ENCODE measurements at regions not wholly inside any gene's neighbourhood (a gene's known extent, or its start where the extent isn't known, plus 50 kb on each side); places are given as distances from the start of the nearest gene placed in this dataset.

DNA sequence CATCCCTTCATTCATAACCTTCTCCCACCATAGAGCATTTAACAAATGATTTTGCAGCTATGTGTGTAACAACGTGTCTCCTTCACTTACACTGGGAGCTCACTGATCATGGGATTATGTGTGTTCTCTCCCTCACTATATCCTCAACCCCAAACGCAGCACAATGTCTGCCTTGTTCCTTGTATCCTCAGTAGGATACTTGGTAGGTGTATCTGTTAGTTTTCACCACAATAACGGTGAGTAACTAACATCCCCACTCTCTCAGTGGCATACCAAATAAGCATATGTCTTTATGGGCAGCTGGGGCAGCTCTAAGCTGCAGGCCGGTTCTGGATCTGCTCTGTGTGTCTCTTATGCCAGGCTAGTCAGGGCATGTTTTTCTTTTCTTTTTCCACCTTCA, 166.7 kb upstream of the PWP1 start:
- no peak for DNase-seq (ENCODE audit: low read depth in 1 of 2, low spot score in 2 of 2)
- 94% methylated on average over 4 of the region's 4 CpGs; no CpG with 5 or more reads in 1 of the 2 experiments for WGBS, 2 experiments (ENCODE audit: extremely low coverage in 1 of 2, insufficient coverage in 1 of 2, insufficient read length in 1 of 2, insufficient replicate concordance in 2 of 2, low coverage in 1 of 2, low lambda C conversion rate in 2 of 2, missing lambda C conversion rate in 1 of 2)
- CTCF ChIA-PET (ENCODE audit: partially characterized antibody) = interaction anchor here (0.7 to 2.0 kb wide), 6 partner anchors 8 to 388 kb away, joined by 3 to 7 read pairs (median 5); no protein-coding TSS in a partner anchor
- TF ChIP-seq JUN (IDR thresholded peaks at IDR 0.05; ENCODE audit: low read depth, low read length) (no peak), CTBP2 (IDR thresholded peaks at IDR 0.05; ENCODE audit: borderline replicate concordance, insufficient read depth, insufficient read length, low read length) (no peak), POU5F1 (IDR thresholded peaks at IDR 0.05; ENCODE audit: low read depth, low read length) (no peak), JUND (IDR thresholded peaks at IDR 0.05; ENCODE audit: low read length) (no peak), EP300 (IDR thresholded peaks at IDR 0.05; ENCODE audit: borderline replicate concordance in 1 of 2, low read depth in 2 of 2, low read length in 2 of 2) (no peak), ZNF274 (IDR thresholded peaks at IDR 0.05; ENCODE audit: borderline replicate concordance, extremely low read depth, low read length) (no peak), HDAC6 (IDR thresholded peaks at IDR 0.05; ENCODE audit: low read depth, low read length) (no peak), SP2 (IDR thresholded peaks at IDR 0.05; ENCODE audit: low read length) (no peak), TBP (IDR thresholded peaks at IDR 0.05; ENCODE audit: low read depth, low read length) (no peak)
- TF ChIP-seq, protein P1, sequence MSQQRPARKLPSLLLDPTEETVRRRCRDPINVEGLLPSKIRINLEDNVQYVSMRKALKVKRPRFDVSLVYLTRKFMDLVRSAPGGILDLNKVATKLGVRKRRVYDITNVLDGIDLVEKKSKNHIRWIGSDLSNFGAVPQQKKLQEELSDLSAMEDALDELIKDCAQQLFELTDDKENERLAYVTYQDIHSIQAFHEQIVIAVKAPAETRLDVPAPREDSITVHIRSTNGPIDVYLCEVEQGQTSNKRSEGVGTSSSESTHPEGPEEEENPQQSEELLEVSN (IDR thresholded peaks at IDR 0.05) = no peak
- TF ChIP-seq, protein P2, sequence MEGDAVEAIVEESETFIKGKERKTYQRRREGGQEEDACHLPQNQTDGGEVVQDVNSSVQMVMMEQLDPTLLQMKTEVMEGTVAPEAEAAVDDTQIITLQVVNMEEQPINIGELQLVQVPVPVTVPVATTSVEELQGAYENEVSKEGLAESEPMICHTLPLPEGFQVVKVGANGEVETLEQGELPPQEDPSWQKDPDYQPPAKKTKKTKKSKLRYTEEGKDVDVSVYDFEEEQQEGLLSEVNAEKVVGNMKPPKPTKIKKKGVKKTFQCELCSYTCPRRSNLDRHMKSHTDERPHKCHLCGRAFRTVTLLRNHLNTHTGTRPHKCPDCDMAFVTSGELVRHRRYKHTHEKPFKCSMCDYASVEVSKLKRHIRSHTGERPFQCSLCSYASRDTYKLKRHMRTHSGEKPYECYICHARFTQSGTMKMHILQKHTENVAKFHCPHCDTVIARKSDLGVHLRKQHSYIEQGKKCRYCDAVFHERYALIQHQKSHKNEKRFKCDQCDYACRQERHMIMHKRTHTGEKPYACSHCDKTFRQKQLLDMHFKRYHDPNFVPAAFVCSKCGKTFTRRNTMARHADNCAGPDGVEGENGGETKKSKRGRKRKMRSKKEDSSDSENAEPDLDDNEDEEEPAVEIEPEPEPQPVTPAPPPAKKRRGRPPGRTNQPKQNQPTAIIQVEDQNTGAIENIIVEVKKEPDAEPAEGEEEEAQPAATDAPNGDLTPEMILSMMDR (IDR thresholded peaks at IDR 0.05; ENCODE audit: control extremely low read depth in 1 of 3, insufficient read depth in 1 of 3, low read depth in 1 of 3, low read length in 3 of 3) = no peak

More for the DNA sequence above, 166.7 kb upstream of the PWP1 start:
- no peak overlapping the region for H4K5ac ChIP-seq (ENCODE audit: insufficient read length, low read depth, low read length)
- H3K23ac ChIP-seq (ENCODE audit: insufficient read length) = no peak overlapping the region
- H3K23me2 ChIP-seq (ENCODE audit: low read depth, low read length) = no peaks in the 10 kb centered on the region; the same call in 1 of the 2 replicates
- H3K56ac ChIP-seq (replicated peaks; ENCODE audit: insufficient read length, low read depth, low read length) = no peak overlapping the region
- no peak overlapping the region for H2BK12ac ChIP-seq (ENCODE audit: low read depth, low read length)
- no peak overlapping the region for H3K4me3 ChIP-seq (ENCODE audit: extremely low read depth in 1 of 4, insufficient read depth in 2 of 4, low read depth in 3 of 4, low read length in 4 of 4)
- POLR2A ChIA-PET (ENCODE audit: partially characterized antibody) = no interaction called here
- no peaks in the 10 kb centered on the region for H3K36me3 ChIP-seq (ENCODE audit: control insufficient read depth in 2 of 4, insufficient read depth in 4 of 4, low read length in 3 of 4)
- H2BK5ac ChIP-seq (ENCODE audit: low read depth, low read length) = no peak overlapping the region
- no peak overlapping the region for H3K4me2 ChIP-seq (ENCODE audit: insufficient read depth in 1 of 2, low read depth in 2 of 2, low read length in 2 of 2)
- H3K27me3 ChIP-seq (replicated peaks in 1 of 4; ENCODE audit: control insufficient read depth in 3 of 4, extremely low read depth in 1 of 4, insufficient read depth in 3 of 4, low read length in 3 of 4) = no peaks in the 10 kb centered on the region
- peaks cover 0 to 5% (median 0%) of the 10 kb centered on the region in 4 experiments; a peak in 1 of 7 replicates for H3K4me1 ChIP-seq (replicated peaks in 1 of 4; ENCODE audit: control insufficient read depth in 3 of 4, insufficient read depth in 4 of 4, low read length in 3 of 4)
- no peak overlapping the region for H2BK120ac ChIP-seq (replicated peaks; ENCODE audit: low read depth, low read length)
- no peak overlapping the region for H3K27ac ChIP-seq (ENCODE audit: low read depth, low read length)
- no peak overlapping the region for H2BK20ac ChIP-seq (ENCODE audit: low read length)
- H3K79me2 ChIP-seq (ENCODE audit: control insufficient read depth in 1 of 2, insufficient read depth in 2 of 2, low read length in 2 of 2) = no peaks in the 10 kb centered on the region
- no peak overlapping the region for H3K18ac ChIP-seq (ENCODE audit: extremely low read depth, low read length)
- H3K9ac ChIP-seq (replicated peaks in 1 of 4; ENCODE audit: extremely low read depth in 1 of 4, low read depth in 3 of 4, low read length in 3 of 4) = no peak overlapping the region
- no peak overlapping the region for H3K4ac ChIP-seq (replicated peaks; ENCODE audit: insufficient read length, low read depth, low read length)
- no peak overlapping the region for H2AFZ ChIP-seq (ENCODE audit: low read length)
- H3K79me1 ChIP-seq (ENCODE audit: low read depth, low read length) = no peaks in the 10 kb centered on the region
- no peak overlapping the region for H3K14ac ChIP-seq (ENCODE audit: insufficient read length)
- no peaks in the 10 kb centered on the region for H4K20me1 ChIP-seq (replicated peaks in 1 of 2; ENCODE audit: control insufficient read depth in 1 of 2, insufficient read depth in 2 of 2, low read length in 2 of 2)
- H2BK15ac ChIP-seq (ENCODE audit: low read length) = no peak overlapping the region
- H4K8ac ChIP-seq (ENCODE audit: extremely low read depth, insufficient read depth, low read length) = no peak overlapping the region
- H3K9me3 ChIP-seq (ENCODE audit: insufficient read depth in 2 of 2, low read depth in 1 of 2, low read length in 1 of 2) = no peaks in the 10 kb centered on the region
- FAIRE-seq = no peak
- no peak overlapping the region for H4K91ac ChIP-seq (replicated peaks; ENCODE audit: insufficient read length, low read length)
- no peak overlapping the region for H2AK5ac ChIP-seq (ENCODE audit: low read depth, low read length)

All from H1 (cell line).